AG04450 (cell line): ENCODE measurements at regions not wholly inside any gene's neighbourhood (a gene's known extent, or its start where the extent isn't known, plus 50 kb on each side); places are given as distances from the start of the nearest gene placed in this dataset.

Experiments
- CTCF ChIA-PET: fragments of 300-600, 350-600 bp; formaldehyde crosslinking; extraction: SDS; loops from one replicate; lab custom pipeline; 2022; ENCODE audit warnings: antibody characterized with exemption, inconsistent platforms; lab: Charles Lee
- POLR2A ChIA-PET: fragments of 350-600 bp; formaldehyde crosslinking; extraction: SDS; loops from one replicate; lab custom pipeline; 2021; ENCODE audit warnings: antibody characterized with exemption, inconsistent platforms; lab: Yijun Ruan, JAX
- DNase-seq: peaks from one replicate; pipeline ENCODE4 v3.0.0-alpha.2; 2011; ENCODE audit warnings: low read depth, low spot score
- H3K27ac ChIP-seq: one replicate; pipeline ENCODE4 v1.5.1; 2012; ENCODE audit warnings: low read depth, low read length, control low read depth
- H3K27me3 ChIP-seq: one replicate; pipeline ENCODE4 v1.6.0; 2012; ENCODE audit warnings: low read length; ENCODE audit not compliant: control insufficient read depth, insufficient read depth
- H3K4me3 ChIP-seq: 2 replicates; pipeline ENCODE4 v1.5.1; 2011; ENCODE audit warnings: mild to moderate bottlenecking, low read depth, low read length, control low read depth
- H3K9me3 ChIP-seq: 2 replicates; pipeline ENCODE4 v1.5.1; 2012; ENCODE audit warnings: low read length; ENCODE audit not compliant: control insufficient read depth, insufficient read depth
- CTCF ChIP-seq: IDR thresholded peaks from 2 replicates; pipeline ENCODE4 v1.5.1; 2011; ENCODE audit warnings: low read depth, low read length, control low read depth, inconsistent platforms

DNA sequence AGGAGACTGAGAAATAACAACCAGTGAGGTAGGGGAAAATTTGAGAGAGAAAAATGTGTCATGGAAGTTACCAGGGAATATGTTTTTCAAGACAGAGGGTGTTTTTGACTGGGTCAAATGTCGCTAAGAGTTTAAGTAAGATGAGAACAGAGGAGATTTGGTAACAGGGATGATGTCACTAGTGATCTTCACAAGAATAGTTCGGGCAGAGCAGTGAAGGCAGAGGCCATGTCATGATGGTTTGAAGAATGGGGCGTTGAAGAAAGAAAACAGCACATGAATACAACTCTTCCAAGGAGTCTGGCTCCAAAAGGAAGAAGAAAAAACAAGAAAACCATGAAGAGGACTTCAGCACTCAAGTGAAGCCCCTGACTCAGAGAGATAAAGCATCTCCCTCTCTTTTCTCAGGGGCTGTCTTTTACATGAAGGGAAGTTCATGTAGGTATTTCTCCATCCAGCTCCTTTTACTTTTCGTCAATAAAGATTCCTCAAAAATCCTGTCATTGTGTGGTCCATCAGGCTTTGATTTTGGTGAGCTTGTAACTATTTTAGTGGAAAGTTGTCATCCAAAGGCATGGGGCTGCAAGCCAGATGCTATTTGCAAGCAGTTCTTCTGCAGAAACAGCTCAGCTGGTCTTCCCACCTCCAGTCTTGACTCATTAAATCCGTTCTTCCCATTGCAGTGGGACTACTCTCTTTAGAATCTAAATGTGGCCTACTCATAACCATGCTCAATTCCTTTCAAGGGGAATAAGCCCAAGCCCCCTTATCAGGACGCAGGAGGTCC, 397.3 kb downstream of the LMX1A start:
- CTCF ChIA-PET, result no interaction called here
- no peak for TF ChIP-seq CTCF

DNA sequence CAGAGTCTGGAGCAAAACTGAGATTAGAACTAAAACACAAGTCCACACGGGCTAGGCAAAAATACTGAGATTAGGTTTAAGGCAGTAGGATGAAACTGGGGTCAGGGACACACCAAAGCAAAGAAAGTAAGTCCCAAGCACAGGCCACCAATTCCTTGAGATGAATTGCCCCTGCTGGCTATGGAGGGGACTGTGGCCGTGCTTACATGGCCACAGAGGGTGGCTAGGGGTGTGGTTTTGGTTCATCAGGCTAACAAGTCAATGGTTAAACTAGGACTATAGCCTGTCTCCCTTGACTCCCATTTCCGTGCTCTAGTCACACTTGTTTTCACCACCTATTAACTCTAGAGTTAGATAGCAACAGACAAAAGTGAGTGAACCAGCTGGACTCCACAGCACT, 394.8 kb downstream of the PBX1 start:
- no peak for TF ChIP-seq CTCF
- ChIA-PET POLR2A (no interaction called here), CTCF (no interaction called here)

More for the DNA sequence above, 397.3 kb downstream of the LMX1A start:
- no peak overlapping the region for H3K4me3 ChIP-seq
- POLR2A ChIA-PET, result no interaction called here
- H3K9me3 ChIP-seq, result no peaks in the 10 kb centered on the region
- no peak overlapping the region for H3K27ac ChIP-seq
- H3K27me3 ChIP-seq, result no peaks in the 10 kb centered on the region
- DNase-seq, result no peak

GRCh38 chr1:164953098-164953497, 394.1 kb downstream of the PBX1 start:
- peak; percentile 22; the same call in 1 of the 2 replicates for TF ChIP-seq CTCF
- Histone ChIP-seq H3K27ac (no peak overlapping the region), H3K4me3 (no peak overlapping the region), H3K9me3 (no peaks in the 10 kb centered on the region), H3K27me3 (no peaks in the 10 kb centered on the region)
- DNase-seq, result no peak
- POLR2A ChIA-PET, result no interaction called here
- CTCF ChIA-PET, result no interaction called here

More for the DNA sequence above, 394.8 kb downstream of the PBX1 start:
- Histone ChIP-seq H3K27me3 (no peaks in the 10 kb centered on the region), H3K4me3 (no peak overlapping the region), H3K9me3 (no peaks in the 10 kb centered on the region), H3K27ac (no peak overlapping the region)
- no peak for DNase-seq

DNA sequence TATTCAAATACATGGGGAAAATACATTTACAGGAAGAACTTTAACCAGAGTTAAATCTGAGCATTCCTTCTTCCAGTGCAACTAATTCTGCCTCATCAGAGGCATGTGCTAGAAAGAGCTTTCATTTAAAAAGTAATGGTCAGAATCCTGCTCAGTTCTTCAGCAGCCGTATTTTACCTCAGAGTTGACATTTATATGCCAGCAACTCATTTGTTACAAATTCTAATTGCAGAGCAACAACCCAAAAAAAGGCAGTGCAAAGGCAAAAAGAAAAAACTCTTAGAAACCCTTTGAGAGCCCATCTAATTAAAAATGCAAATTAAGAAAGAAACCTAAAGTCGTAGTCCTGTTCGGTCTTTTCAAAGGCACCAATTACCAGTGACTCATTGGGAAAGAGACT, 392.5 kb downstream of the PBX1 start:
- Histone ChIP-seq H3K27ac (no peak overlapping the region), H3K9me3 (no peaks in the 10 kb centered on the region), H3K27me3 (no peaks in the 10 kb centered on the region), H3K4me3 (no peak overlapping the region)
- CTCF ChIA-PET, result no interaction called here
- POLR2A ChIA-PET, result no interaction called here
- TF ChIP-seq CTCF, result no peak
- DNase-seq, result no peak

- no peak for TF ChIP-seq CTCF
- POLR2A ChIA-PET, result no interaction called here
- Histone ChIP-seq H3K27ac (no peak overlapping the region), H3K9me3 (no peaks in the 10 kb centered on the region), H3K27me3 (no peaks in the 10 kb centered on the region), H3K4me3 (no peak overlapping the region)
- no peak for DNase-seq
- CTCF ChIA-PET, result no interaction called here
Observed at GRCh38 chr1:164950541-164950986, 391.6 kb downstream of the PBX1 start.
